Adrenal gland (tissue), 5 donors: ENCODE measurements at regions not wholly inside any gene's neighbourhood (a gene's known extent, or its start where the extent isn't known, plus 50 kb on each side); places are given as distances from the start of the nearest gene placed in this dataset.

Source experiments
- CTCF ChIP-seq, 6 experiments: fragments of 450-650 bp in 4 of 6; fragments of 200-600 bp in 2 of 6; sonication (generic) in 1 of 6; IDR thresholded peaks; 1 replicate in 5 of 6; 2 replicates in 1 of 6; pipeline versions ENCODE4 v1.5.1 to v1.8.0; 2016 to 2021; ENCODE audit warnings: antibody characterized with exemption in 6 of 6, mild to moderate bottlenecking in 2 of 6, moderate library complexity in 1 of 6
- POLR2A ChIP-seq, 2 donors: fragments of 450-650 bp; IDR thresholded peaks; one replicate each; pipeline ENCODE4 v1.6.1; 2017; ENCODE audit warnings: antibody characterized with exemption in 2 of 2, mild to moderate bottlenecking in 2 of 2, moderate library complexity in 1 of 2
- donor health status: DM: no; HTN: no; CAD: no.

GRCh38 chr7:47677664-47678063 lies 95.8 kb upstream of the TNS3 start:
- no peak for TF ChIP-seq CTCF (IDR thresholded peaks at IDR 0.05)
- TF ChIP-seq POLR2A (IDR thresholded peaks at IDR 0.05): no peak
